Heart right ventricle (tissue), 16 donors: ENCODE measurements at regions not wholly inside any gene's neighbourhood (a gene's known extent, or its start where the extent isn't known, plus 50 kb on each side); places are given as distances from the start of the nearest gene placed in this dataset.
A peak's percentile ranks its signal among the peaks of the same experiment; 100 is the strongest.

Source experiments
- ATAC-seq, 8 donors: fragments of 200-7000 bp; cut with Tn5 transposase; one replicate each; pipeline ENCODE4 v1.9.1; 2020; ENCODE audit warnings: mild to moderate bottlenecking in 8 of 8, moderate library complexity in 8 of 8, moderate number of reproducible peaks in 1 of 8
- DNase-seq, 2 donors: peaks; one replicate each; pipeline ENCODE4 v3.0.0-alpha.2; 2020
- H3K27ac ChIP-seq, 10 donors: fragments of 200-600 bp; sonication (generic) in 2 of 10; one replicate each; pipeline versions ENCODE4 v1.5.0 to v1.8.0; 2020 to 2022; ENCODE audit warnings: mild to moderate bottlenecking in 3 of 10
- H3K27me3 ChIP-seq, 7 donors: fragments of 200-600 bp; one replicate each; pipeline ENCODE4 v1.8.0; 2021 to 2022; ENCODE audit warnings: mild to moderate bottlenecking in 2 of 7
- H3K36me3 ChIP-seq, 9 donors: fragments of 200-600 bp; sonication (generic) in 1 of 9; one replicate each; pipeline versions ENCODE4 v1.5.0 to v1.8.0; 2020 to 2022; ENCODE audit warnings: mild to moderate bottlenecking in 2 of 9
- H3K4me1 ChIP-seq, 9 donors: fragments of 200-600 bp; sonication (generic) in 1 of 9; one replicate each; pipeline versions ENCODE4 v1.5.0 to v1.8.0; 2020 to 2022; ENCODE audit warnings: mild to moderate bottlenecking in 4 of 9
- H3K4me3 ChIP-seq, 10 donors: fragments of 200-600 bp; sonication (generic) in 2 of 10; one replicate each; pipeline versions ENCODE4 v1.5.0 to v1.8.0; 2020 to 2022; ENCODE audit warnings: mild to moderate bottlenecking in 7 of 10, moderate library complexity in 2 of 10
- H3K9me3 ChIP-seq, 11 donors: fragments of 200-600 bp in 10 of 11; sonication (generic) in 2 of 11; one replicate each; pipeline versions ENCODE4 v1.5.0 to v1.8.0; 2013 to 2022; ENCODE audit warnings: mild to moderate bottlenecking in 2 of 11, control low read depth in 1 of 11, moderate library complexity in 1 of 11
- CTCF ChIP-seq, 9 donors: fragments of 200-600 bp; sonication (generic) in 2 of 9; IDR thresholded peaks; one replicate each; pipeline versions ENCODE4 v1.5.0 to v1.8.0; 2021 to 2022; ENCODE audit warnings: antibody characterized with exemption in 9 of 9, mild to moderate bottlenecking in 5 of 9, moderate library complexity in 1 of 9
- WGBS, 2 donors: extraction: QIAGEN DNeasy Blood & Tissue Kit; methylation state at CpG; one replicate each; pipeline ENCODE4 v1.1.7; 2013; ENCODE audit warnings: inconsistent platforms in 1 of 2; 5-methylcytosine and 5-hydroxymethylcytosine counted together
- intact Hi-C, 10 donors: fragments of 100-400 bp; cut with DNase I; formaldehyde crosslinking; loops; one replicate each; pipeline versions ENCODE4 v1.11.1 to v1.14.2; 2022
- donor health status: Arrhythmogenic right ventricular cardiomyopathy.
- donor health status: ischemic (EF 13 %, LVEDD 7.1; RV severe dilation, severe dysfunction).
- donor health status: healthy with polysubstance abuse.
- donor health status: DM: no; HTN: yes; CAD: no.
- donor health status: DM: no; HTN: no; CAD: no.
- donor health status: ischemic (EF 25% LVEDD 6.9; RV normal size, moderate dysfunction).
- donor health status: ischemic (EF 25% LVEDD 5.7; RV mildly dilated, moderate dysfunction).
- donor health status: healthy.
- donor health status: DM: yes; HTN: yes; CAD: no.
- donor health status: Ischemic cardiomyopathy.
- donor health status: ischemic (EF 35%, LVEDD 5.7; RV mildly dilated, moderate dysfunction).
- donor health status: nonischemic (EF 11% LVEDD 7.7; RV severe dilation, severe dysfunction).
- donor health status: DM: yes; HTN: yes; CAD: no.
- donor health status: PGD.
- donor health status: ischemic (EF 29% LVEDD 5.4; RV normal size, mild dysfunction).
- donor health status: nonischemic (EF 23%, LVEDD 6.1; RV moderate dilation, normal function).

DNA sequence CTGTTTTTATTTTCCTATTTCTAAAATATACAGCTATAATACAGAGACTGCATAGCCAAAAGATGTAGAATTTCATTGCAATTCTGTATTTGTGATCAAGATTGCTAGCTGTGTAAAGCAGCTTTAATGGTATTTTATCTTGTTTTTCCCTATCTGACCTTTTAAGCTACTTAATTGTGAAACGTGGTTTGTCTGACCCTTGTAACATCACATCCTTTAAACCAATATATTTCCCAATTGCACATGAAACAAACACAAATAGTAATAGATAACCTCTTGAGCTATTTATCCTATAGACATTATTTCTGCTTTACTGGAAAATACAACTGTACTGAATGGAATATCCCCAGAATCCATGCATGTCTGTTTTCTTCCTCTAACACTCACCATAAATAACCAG, 112.2 kb upstream of the PLPPR4 start:
- no peak overlapping the region for H3K4me3 ChIP-seq
- H3K36me3 ChIP-seq: no peaks in the 10 kb centered on the region
- peaks cover 0 to 8% (median 0%) of the 10 kb centered on the region in 11 donors for H3K9me3 ChIP-seq
- no peak overlapping the region for H3K27ac ChIP-seq
- TF ChIP-seq CTCF (IDR thresholded peaks at IDR 0.05): no peak
- intact Hi-C loops: no loop called here
- DNase-seq (no peak), ATAC-seq (no peak)
- H3K27me3 ChIP-seq: no peaks in the 10 kb centered on the region
- H3K4me1 ChIP-seq: no peaks in the 10 kb centered on the region
- WGBS, 2 donors: 24 to 45% methylated on average over 1 of the region's 1 CpG

- ATAC-seq (no peak), DNase-seq (no peak)
- H3K9me3 ChIP-seq: peaks cover 0 to 11% (median 0%) of the 10 kb centered on the region in 11 donors
- no peaks in the 10 kb centered on the region for H3K36me3 ChIP-seq
- H3K27ac ChIP-seq: no peak overlapping the region
- intact Hi-C loops: no loop called here
- H3K4me1 ChIP-seq: no peaks in the 10 kb centered on the region
- TF ChIP-seq CTCF (IDR thresholded peaks at IDR 0.05): no peak
- 68 to 77% methylated on average over 2 of the region's 2 CpGs for WGBS, 2 donors
- peaks cover 0 to 7% (median 0%) of the 10 kb centered on the region in 7 donors for H3K27me3 ChIP-seq
- H3K4me3 ChIP-seq: no peak overlapping the region
Observed at GRCh38 chr1:99163671-99164070, 100.6 kb upstream of the PLPPR4 start.

DNA sequence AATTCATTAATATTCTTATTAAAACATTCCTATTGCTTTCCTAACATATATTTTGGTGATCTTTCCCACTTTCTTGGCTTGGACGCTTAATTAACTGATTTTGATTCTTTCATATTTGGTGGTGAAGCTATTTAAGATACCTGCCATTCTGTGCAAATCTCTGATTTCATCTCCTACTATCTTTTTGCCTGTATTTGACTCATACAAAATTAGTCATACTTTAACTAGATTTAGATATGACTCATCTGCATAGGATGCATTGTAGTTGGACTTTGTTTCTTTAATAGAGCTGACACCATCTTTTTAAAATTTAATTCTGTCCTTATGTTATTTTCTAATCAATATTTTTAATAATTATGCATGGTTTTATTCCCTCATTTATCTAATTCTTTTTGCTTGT, 93.8 kb upstream of the PLPPR4 start:
- Histone ChIP-seq H3K4me1 (no peaks in the 10 kb centered on the region), H3K9me3 (no peaks in the 10 kb centered on the region), H3K27ac (no peak overlapping the region), H3K36me3 (no peaks in the 10 kb centered on the region), H3K4me3 (no peak overlapping the region), H3K27me3 (peaks cover 0 to 3% (median 0%) of the 10 kb centered on the region in 7 donors)
- 97 to 100% methylated on average over 1 of the region's 1 CpG for WGBS, 2 donors
- no peak for ATAC-seq
- DNase-seq: no peak
- TF ChIP-seq CTCF (IDR thresholded peaks at IDR 0.05): no peak
- intact Hi-C loops: loop anchor here in 1 of 10 donors (10.0 kb wide), 1 partner anchor 1704 kb away; no protein-coding TSS in a partner anchor

DNA sequence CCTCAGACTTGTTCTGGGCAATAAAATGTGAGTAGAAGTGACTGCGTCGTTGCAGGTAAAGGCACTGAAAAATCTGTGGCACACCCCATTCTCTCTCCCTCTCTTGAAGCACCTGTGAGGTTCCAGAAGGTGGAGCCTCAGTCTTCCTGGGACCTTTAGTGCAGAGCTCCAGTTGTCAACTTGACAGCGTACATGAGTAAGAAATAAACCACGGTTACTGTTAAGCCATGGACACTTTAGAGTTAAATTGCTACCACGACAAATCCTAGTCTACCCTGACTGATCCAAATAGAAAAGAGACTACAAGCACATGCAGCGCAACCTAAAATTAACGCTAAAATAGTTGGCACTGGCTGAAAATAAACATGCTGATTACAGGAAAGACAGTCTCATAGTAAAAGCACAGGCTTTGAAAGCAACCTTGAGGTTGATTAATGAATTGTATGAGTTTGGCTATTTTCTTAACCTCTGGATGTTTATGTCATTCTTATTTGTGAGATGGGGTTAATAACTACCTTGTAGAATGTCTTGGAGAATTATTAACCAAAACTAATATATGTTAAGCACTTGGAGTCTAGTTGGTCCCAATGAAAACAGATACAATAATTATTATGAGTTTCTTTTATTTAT, 93.0 kb upstream of the PLPPR4 start:
- H3K36me3 ChIP-seq: no peaks in the 10 kb centered on the region
- intact Hi-C loops: loop anchor here in 1 of 10 donors (10.0 kb wide), 1 partner anchor 1704 kb away; no protein-coding TSS in a partner anchor
- no peaks in the 10 kb centered on the region for H3K4me1 ChIP-seq
- ATAC-seq (peak in 1 of 8 donors; percentile 18), DNase-seq (no peak)
- H3K4me3 ChIP-seq: no peak overlapping the region
- H3K9me3 ChIP-seq: no peaks in the 10 kb centered on the region
- 52 to 54% methylated on average over 7 of the region's 7 CpGs for WGBS, 2 donors
- TF ChIP-seq CTCF (IDR thresholded peaks at IDR 0.05): no peak
- H3K27me3 ChIP-seq: peaks cover 0 to 3% (median 0%) of the 10 kb centered on the region in 7 donors
- no peak overlapping the region for H3K27ac ChIP-seq
